ENCODE measurements at regions not wholly inside any gene's neighbourhood (a gene's known extent, or its start where the extent isn't known, plus 50 kb on each side); places are given as distances from the start of the nearest gene placed in this dataset.

DNA sequence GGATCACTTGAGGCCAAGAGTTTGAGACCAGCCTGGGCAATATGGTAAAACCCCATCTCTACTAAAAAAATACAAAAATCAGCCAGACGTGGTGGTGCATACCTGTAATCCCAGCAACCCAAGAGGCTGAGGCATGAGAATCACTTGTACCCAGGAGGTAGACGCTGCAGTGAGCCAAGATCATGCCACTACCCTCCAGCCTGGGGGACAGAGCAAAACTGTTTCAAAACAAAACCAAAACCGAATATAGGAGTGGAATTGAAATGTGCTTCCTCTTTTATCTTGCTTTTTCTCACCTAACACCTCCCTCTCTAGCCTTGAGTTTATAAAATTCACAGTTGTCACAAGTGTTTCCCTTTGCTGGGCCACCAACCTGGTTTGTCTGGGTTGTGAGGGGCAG is 181.9 kb downstream of the PAH start:
- peak overlapping the region; percentile 77 for H3K27ac Mint-ChIP-seq

DNA sequence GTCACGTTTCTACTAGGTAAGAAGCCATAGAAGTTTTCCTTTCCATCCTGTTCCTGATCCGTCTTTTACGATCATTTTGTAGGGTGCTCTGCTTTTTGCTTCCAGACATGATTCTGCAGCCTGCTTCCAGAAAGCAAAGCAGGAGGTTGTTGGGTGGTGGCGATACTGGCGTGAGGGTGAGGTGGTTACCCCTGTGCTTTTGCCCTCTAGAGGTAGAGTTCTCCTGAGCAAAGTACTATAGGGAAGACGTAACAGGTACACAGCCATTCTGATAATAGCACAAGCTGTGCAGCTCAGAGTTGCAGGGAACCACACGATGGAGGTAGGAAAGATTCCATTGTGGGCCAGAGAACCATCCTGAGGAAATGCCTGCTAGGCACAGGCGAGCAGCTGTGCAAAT is 186.0 kb downstream of the PAH start:
- Mint-ChIP-seq H3K36me3 (ENCODE audit: low read depth) (no peaks in the 10 kb centered on the region), H3K27me3 (peaks cover 4% of the 10 kb centered on the region), H3K9me3 (no peaks in the 10 kb centered on the region), H3K27ac (no peak overlapping the region), H3K4me1 (peaks cover 18% of the 10 kb centered on the region), H3K4me3 (no peak overlapping the region)
- TF ChIP-seq, protein P1, sequence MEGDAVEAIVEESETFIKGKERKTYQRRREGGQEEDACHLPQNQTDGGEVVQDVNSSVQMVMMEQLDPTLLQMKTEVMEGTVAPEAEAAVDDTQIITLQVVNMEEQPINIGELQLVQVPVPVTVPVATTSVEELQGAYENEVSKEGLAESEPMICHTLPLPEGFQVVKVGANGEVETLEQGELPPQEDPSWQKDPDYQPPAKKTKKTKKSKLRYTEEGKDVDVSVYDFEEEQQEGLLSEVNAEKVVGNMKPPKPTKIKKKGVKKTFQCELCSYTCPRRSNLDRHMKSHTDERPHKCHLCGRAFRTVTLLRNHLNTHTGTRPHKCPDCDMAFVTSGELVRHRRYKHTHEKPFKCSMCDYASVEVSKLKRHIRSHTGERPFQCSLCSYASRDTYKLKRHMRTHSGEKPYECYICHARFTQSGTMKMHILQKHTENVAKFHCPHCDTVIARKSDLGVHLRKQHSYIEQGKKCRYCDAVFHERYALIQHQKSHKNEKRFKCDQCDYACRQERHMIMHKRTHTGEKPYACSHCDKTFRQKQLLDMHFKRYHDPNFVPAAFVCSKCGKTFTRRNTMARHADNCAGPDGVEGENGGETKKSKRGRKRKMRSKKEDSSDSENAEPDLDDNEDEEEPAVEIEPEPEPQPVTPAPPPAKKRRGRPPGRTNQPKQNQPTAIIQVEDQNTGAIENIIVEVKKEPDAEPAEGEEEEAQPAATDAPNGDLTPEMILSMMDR (IDR thresholded peaks at IDR 0.05), result no peak
- no peak for DNase-seq
- intact Hi-C loops (cut with micrococcal nuclease), result no loop called here
- ChIA-PET POLR2A (no interaction called here), CTCF (no interaction called here)
- ATAC-seq (ENCODE audit: low read depth), result no peak

More for the DNA sequence above, 181.9 kb downstream of the PAH start:
- H3K4me3 Mint-ChIP-seq, result no peak overlapping the region
- intact Hi-C loops (cut with micrococcal nuclease), result no loop called here
- peak; percentile 67 for ATAC-seq (ENCODE audit: low read depth)
- H3K9me3 Mint-ChIP-seq, result peaks cover 5% of the 10 kb centered on the region
- H3K4me1 Mint-ChIP-seq, result peaks cover 10% of the 10 kb centered on the region
- POLR2A ChIA-PET, result no interaction called here
- H3K27me3 Mint-ChIP-seq, result no peaks in the 10 kb centered on the region
- CTCF ChIA-PET, result no interaction called here
- no peaks in the 10 kb centered on the region for H3K36me3 Mint-ChIP-seq (ENCODE audit: low read depth)
- TF ChIP-seq, protein P1 (IDR thresholded peaks at IDR 0.05), result no peak
- DNase-seq, result no peak

DNA sequence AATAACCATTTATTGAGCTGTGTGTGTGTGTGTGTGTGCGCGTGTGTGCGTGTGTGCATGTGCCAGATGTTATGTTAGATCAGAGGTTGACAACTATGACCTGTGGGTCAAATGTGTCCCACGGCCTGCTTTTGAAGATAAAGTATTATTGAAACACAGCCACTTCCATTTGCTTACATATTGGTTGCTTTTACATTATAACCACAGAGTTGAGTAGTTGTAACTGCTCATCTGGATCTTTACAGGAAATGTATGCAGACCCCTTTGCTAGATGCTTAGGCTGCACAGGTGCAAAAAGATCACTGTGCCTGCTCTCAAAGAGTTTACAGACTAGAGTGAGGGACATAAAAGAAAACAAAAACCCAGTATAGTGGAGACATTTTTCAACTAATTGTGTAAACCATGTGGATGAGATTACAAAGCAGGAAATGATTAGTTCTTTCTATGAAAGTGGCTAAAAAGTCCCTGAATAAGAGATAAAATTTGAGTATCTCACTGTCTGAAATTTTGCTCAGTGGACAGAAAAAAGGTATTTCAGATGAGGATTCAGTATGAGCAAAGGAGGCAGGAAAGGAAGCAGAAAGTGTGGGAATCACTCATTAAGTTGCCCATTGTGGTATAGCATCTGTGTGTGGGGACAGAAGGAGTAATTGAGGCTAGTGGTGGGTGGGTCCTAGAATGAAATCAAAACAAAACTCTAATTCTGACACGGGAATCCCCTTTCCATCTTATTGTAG is 188.4 kb downstream of the PAH start:
- DNase-seq, result no peak
- H3K27me3 Mint-ChIP-seq, result peaks cover 4% of the 10 kb centered on the region
- POLR2A ChIA-PET, result no interaction called here
- H3K36me3 Mint-ChIP-seq (ENCODE audit: low read depth), result no peaks in the 10 kb centered on the region
- TF ChIP-seq, protein P1 (IDR thresholded peaks at IDR 0.05), result no peak
- CTCF ChIA-PET, result no interaction called here
- H3K27ac Mint-ChIP-seq, result no peak overlapping the region
- no peak for ATAC-seq (ENCODE audit: low read depth)
- intact Hi-C loops (cut with micrococcal nuclease), result no loop called here
- H3K4me1 Mint-ChIP-seq, result peaks cover 8% of the 10 kb centered on the region
- H3K9me3 Mint-ChIP-seq, result no peaks in the 10 kb centered on the region
- H3K4me3 Mint-ChIP-seq, result no peak overlapping the region

DNA sequence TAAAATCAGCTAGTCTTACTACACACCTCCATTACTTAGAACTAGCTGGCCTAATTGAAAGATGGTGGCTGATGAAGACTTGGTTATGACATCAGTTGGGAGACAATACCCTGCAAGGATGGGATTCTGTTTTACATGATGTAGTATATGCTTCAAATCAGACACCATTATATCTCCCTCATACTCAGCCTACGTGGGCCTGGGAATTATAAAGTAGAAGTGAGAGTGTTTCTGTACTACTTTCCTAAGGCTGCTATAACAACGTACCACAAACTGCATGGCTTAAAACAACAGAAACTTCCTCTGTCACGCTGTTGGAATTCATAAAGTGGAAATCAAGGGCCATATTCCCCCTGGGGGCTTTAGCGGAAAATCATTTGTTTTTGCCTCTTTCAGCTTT is 190.4 kb downstream of the PAH start:
- Mint-ChIP-seq H3K4me3 (no peak overlapping the region), H3K27ac (no peak overlapping the region), H3K36me3 (ENCODE audit: low read depth) (no peaks in the 10 kb centered on the region), H3K4me1 (peaks cover 8% of the 10 kb centered on the region), H3K9me3 (no peaks in the 10 kb centered on the region), H3K27me3 (peaks cover 4% of the 10 kb centered on the region)
- intact Hi-C loops (cut with micrococcal nuclease), result no loop called here
- TF ChIP-seq, protein P1 (IDR thresholded peaks at IDR 0.05), result no peak
- ChIA-PET CTCF (no interaction called here), POLR2A (no interaction called here)
- DNase-seq (no peak), ATAC-seq (ENCODE audit: low read depth) (no peak)

DNA sequence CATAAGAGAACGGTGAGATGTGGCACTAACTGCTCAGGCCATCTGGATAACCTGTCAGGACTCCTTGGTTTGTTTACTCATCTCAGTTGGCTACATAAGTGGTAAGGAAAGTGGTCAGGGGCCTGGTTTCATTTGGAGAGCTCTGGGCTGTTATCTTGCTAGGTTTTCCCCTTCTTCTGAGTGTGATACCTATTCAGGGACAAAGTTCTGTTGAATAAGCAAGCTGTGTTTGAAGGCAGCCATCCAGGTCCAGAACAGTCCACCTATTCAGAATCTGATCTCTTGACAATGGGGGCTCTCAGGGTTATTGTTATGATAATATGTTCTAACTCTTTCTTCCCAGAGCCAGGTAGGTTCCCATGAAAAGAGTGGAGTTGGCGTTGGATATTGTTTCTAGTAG is 194.9 kb downstream of the PAH start:
- CTCF ChIA-PET, result no interaction called here
- TF ChIP-seq, protein P1 (IDR thresholded peaks at IDR 0.05), result no peak
- intact Hi-C loops (cut with micrococcal nuclease), result no loop called here
- no peak overlapping the region for H3K27ac Mint-ChIP-seq
- DNase-seq (no peak), ATAC-seq (ENCODE audit: low read depth) (no peak)
- H3K36me3 Mint-ChIP-seq (ENCODE audit: low read depth), result no peaks in the 10 kb centered on the region
- POLR2A ChIA-PET, result no interaction called here
- no peak overlapping the region for H3K4me3 Mint-ChIP-seq
- no peaks in the 10 kb centered on the region for H3K9me3 Mint-ChIP-seq
- H3K4me1 Mint-ChIP-seq, result no peaks in the 10 kb centered on the region
- H3K27me3 Mint-ChIP-seq, result no peaks in the 10 kb centered on the region
